Adrenal gland (tissue), 9 donors: ENCODE measurements at regions not wholly inside any gene's neighbourhood (a gene's known extent, or its start where the extent isn't known, plus 50 kb on each side); places are given as distances from the start of the nearest gene placed in this dataset.

Experiments used
- DNase-seq, 7 donors: peaks; one replicate each; pipeline ENCODE4 v3.0.0-alpha.2; 2019 to 2020
- H3K27ac ChIP-seq, 5 donors: fragments of 200-600 bp; sonication (generic) in 4 of 5; 1 replicate in 3 of 5; 2 replicates in 2 of 5; pipeline versions ENCODE4 v1.5.1 to v1.8.0; 2016 to 2020; ENCODE audit warnings: mild to moderate bottlenecking in 1 of 5
- H3K27me3 ChIP-seq: fragments of 200-600 bp; 2 replicates; pipeline ENCODE4 v1.8.0; 2021
- H3K36me3 ChIP-seq, 2 donors: fragments of 200-600 bp; replicated peaks in 1 of 2; 1 replicate in 1 of 2; 2 replicates in 1 of 2; pipeline versions ENCODE4 v1.5.1 to v1.8.0; 2018 to 2022
- H3K4me1 ChIP-seq, 2 donors: fragments of 200-600 bp; replicated peaks in 1 of 2; 1 replicate in 1 of 2; 2 replicates in 1 of 2; pipeline versions ENCODE4 v1.5.1 to v1.8.0; 2018 to 2021
- H3K4me3 ChIP-seq, 4 donors: fragments of 200-600 bp; sonication (generic) in 3 of 4; one replicate each; pipeline ENCODE4 v1.5.1; 2016 to 2018
- H3K9me3 ChIP-seq, 3 donors: fragments of 200-600 bp; sonication (generic) in 1 of 3; replicated peaks in 1 of 3; 1 replicate in 2 of 3; 2 replicates in 1 of 3; pipeline versions ENCODE4 v1.5.1 to v1.8.0; 2016 to 2021
- POLR2A ChIP-seq, 2 donors: fragments of 450-650 bp; IDR thresholded peaks; one replicate each; pipeline ENCODE4 v1.6.1; 2017; ENCODE audit warnings: antibody characterized with exemption in 2 of 2, mild to moderate bottlenecking in 2 of 2, moderate library complexity in 1 of 2
- WGBS, 4 donors: extraction: QIAGEN DNeasy Blood & Tissue Kit in 2 of 4; methylation state at CpG; one replicate each; pipeline versions ENCODE4 v1.1.5 to v1.1.7; 2013 to 2017; 5-methylcytosine and 5-hydroxymethylcytosine counted together
- intact Hi-C, 2 donors: fragments of 100-400 bp; cut with DNase I; formaldehyde crosslinking; loops; one replicate each; pipeline versions ENCODE4 v1.14.1 to v1.15.0; 2022 to 2023
- TF ChIP-seq, protein P1 (sequence below), 6 experiments: fragments of 450-650 bp in 4 of 6; fragments of 200-600 bp in 2 of 6; sonication (generic) in 1 of 6; IDR thresholded peaks; 1 replicate in 5 of 6; 2 replicates in 1 of 6; pipeline versions ENCODE4 v1.5.1 to v1.8.0; 2016 to 2021; ENCODE audit warnings: antibody characterized with exemption in 6 of 6, mild to moderate bottlenecking in 2 of 6, moderate library complexity in 1 of 6
- donor health status: healthy with polysubstance abuse.
- donor health status: Bipolar disorder and iron deficiency.
- donor health status: DM: yes; HTN: yes; CAD: no.
- donor health status: DM: no; HTN: no; CAD: no.
- donor health status: DM: no; HTN: no; CAD: no.

DNA sequence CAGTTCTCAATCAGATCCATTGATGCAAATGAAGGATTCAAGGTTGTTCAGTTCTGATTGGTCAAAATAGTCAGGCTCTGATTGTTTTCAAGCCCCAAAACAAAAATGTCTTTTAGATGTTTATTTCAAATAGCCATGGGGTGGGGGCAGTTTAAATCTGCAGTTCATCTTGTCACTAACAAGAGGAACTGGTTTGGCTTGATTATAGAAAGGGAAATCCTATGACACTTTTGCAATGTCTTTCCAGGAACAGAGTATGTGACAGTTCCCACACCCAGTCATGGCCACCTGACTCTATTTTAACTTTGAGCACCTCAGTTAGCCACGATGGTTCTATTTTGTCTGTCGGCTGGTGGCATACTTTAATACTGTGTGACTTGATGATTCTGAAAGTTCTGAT lies 1544.1 kb downstream of the PLA2G4A start:
- TF ChIP-seq, protein P1, sequence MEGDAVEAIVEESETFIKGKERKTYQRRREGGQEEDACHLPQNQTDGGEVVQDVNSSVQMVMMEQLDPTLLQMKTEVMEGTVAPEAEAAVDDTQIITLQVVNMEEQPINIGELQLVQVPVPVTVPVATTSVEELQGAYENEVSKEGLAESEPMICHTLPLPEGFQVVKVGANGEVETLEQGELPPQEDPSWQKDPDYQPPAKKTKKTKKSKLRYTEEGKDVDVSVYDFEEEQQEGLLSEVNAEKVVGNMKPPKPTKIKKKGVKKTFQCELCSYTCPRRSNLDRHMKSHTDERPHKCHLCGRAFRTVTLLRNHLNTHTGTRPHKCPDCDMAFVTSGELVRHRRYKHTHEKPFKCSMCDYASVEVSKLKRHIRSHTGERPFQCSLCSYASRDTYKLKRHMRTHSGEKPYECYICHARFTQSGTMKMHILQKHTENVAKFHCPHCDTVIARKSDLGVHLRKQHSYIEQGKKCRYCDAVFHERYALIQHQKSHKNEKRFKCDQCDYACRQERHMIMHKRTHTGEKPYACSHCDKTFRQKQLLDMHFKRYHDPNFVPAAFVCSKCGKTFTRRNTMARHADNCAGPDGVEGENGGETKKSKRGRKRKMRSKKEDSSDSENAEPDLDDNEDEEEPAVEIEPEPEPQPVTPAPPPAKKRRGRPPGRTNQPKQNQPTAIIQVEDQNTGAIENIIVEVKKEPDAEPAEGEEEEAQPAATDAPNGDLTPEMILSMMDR (IDR thresholded peaks at IDR 0.05) = no peak
- no peak for TF ChIP-seq POLR2A (IDR thresholded peaks at IDR 0.05)
- H3K27me3 ChIP-seq = no peaks in the 10 kb centered on the region
- intact Hi-C loops = no loop called here
- no peak overlapping the region for H3K27ac ChIP-seq
- WGBS, 4 donors = 73 to 87% (median 84%) methylated on average over 2 of the region's 2 CpGs
- no peaks in the 10 kb centered on the region for H3K9me3 ChIP-seq
- DNase-seq = no peak
- H3K4me1 ChIP-seq = no peaks in the 10 kb centered on the region
- no peak overlapping the region for H3K4me3 ChIP-seq
- no peaks in the 10 kb centered on the region for H3K36me3 ChIP-seq

DNA sequence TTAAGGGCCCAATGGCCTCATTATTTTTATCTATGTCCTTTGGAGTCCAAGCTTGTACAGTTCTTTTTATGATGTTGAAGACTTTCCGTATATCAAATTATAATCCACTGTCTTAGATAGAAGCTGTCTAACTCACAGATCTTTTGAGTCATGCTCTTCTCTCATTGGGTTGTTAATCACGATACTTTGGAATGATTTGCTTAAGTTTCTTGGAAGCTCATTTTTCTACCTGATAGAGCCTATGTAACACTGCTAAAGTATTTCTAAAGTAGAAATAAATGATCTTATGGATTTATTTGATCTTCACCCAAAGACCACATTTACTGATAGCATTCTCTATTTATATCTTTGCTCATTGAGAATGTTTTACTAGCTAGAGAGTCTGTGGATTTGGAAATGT lies 1554.1 kb downstream of the PLA2G4A start:
- intact Hi-C loops = no loop called here
- H3K27ac ChIP-seq = no peak overlapping the region
- WGBS, 4 donors = 81 to 86% (median 84%) methylated on average over 2 of the region's 2 CpGs
- H3K9me3 ChIP-seq = no peaks in the 10 kb centered on the region
- no peaks in the 10 kb centered on the region for H3K27me3 ChIP-seq
- no peak for TF ChIP-seq POLR2A (IDR thresholded peaks at IDR 0.05)
- TF ChIP-seq, protein P1 (IDR thresholded peaks at IDR 0.05) = no peak
- no peaks in the 10 kb centered on the region for H3K36me3 ChIP-seq
- no peak for DNase-seq
- no peaks in the 10 kb centered on the region for H3K4me1 ChIP-seq
- no peak overlapping the region for H3K4me3 ChIP-seq

GRCh38 chr1:188386161-188386560 lies 1557.4 kb downstream of the PLA2G4A start:
- intact Hi-C loops = no loop called here
- no peak for TF ChIP-seq POLR2A (IDR thresholded peaks at IDR 0.05)
- TF ChIP-seq, protein P1 (IDR thresholded peaks at IDR 0.05) = no peak
- Histone ChIP-seq H3K9me3 (no peaks in the 10 kb centered on the region), H3K27ac (no peak overlapping the region), H3K4me3 (no peak overlapping the region), H3K27me3 (no peaks in the 10 kb centered on the region), H3K4me1 (no peaks in the 10 kb centered on the region), H3K36me3 (no peaks in the 10 kb centered on the region)
- WGBS, 4 donors = 67 to 74% (median 72%) methylated on average over 5 of the region's 5 CpGs
- peak in 1 of 7 donors; percentile 51 for DNase-seq

- no peaks in the 10 kb centered on the region for H3K9me3 ChIP-seq
- H3K27ac ChIP-seq = no peak overlapping the region
- no peaks in the 10 kb centered on the region for H3K36me3 ChIP-seq
- 49 to 64% (median 62%) methylated on average over 3 of the region's 3 CpGs for WGBS, 4 donors
- TF ChIP-seq, protein P1 (IDR thresholded peaks at IDR 0.05) = no peak
- TF ChIP-seq POLR2A (IDR thresholded peaks at IDR 0.05) = no peak
- no peak overlapping the region for H3K4me3 ChIP-seq
- DNase-seq = no peak
- H3K4me1 ChIP-seq = no peaks in the 10 kb centered on the region
- intact Hi-C loops = no loop called here
- H3K27me3 ChIP-seq = no peaks in the 10 kb centered on the region
Observed at GRCh38 chr1:188386666-188387065, 1557.9 kb downstream of the PLA2G4A start.
